ENCODE measurements at regions not wholly inside any gene's neighbourhood (a gene's known extent, or its start where the extent isn't known, plus 50 kb on each side); places are given as distances from the start of the nearest gene placed in this dataset.

DNA sequence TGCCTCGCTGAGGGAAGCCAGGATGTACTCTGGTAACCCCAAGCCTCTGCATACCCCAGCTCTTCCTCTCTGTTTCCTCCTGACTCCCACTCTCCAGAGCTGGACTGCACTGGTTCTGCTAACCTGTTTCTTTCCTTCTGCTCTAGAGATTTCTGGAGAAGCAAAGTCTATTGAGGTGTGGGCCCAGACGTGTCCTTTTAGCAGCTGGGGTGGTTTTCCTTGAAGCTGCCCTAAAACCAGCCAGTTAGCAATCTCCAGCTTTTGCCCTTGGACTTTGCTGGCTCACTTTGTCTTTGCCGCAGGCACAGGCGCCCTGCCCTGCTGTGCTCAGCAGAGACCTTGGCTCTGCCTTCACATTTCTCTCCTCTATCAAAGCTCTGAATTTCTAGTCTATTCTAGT, 171.8 kb upstream of the IVNS1ABP start:
- H3K36me3 Mint-ChIP-seq, result no peaks in the 10 kb centered on the region
- no peak for DNase-seq
- H3K27me3 Mint-ChIP-seq, result no peaks in the 10 kb centered on the region
- CTCF ChIA-PET, result no interaction called here
- no peaks in the 10 kb centered on the region for H3K9me3 Mint-ChIP-seq
- H3K4me3 Mint-ChIP-seq, result no peak overlapping the region
- H3K27ac Mint-ChIP-seq, result no peak overlapping the region
- H3K4me1 Mint-ChIP-seq, result peaks cover 3% of the 10 kb centered on the region

DNA sequence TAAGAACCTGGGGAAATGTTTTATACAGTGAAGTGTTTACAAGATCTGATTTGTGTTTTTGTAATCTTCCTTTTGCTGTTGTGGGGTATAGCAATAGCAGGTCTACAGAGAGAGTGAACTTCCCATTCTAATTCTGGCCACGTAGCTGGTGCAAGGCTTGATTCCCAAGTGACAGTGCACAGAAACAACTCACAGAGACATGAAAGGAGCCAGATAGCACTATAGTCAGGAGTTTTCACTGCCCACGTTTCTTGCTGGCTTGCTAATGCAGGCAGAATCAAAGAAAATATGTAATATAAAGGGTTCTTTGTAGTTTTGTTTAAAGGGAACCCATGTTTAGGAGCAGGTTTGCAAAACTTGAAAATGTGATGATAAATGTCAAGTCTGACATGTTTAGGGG, 170.9 kb upstream of the IVNS1ABP start:
- Mint-ChIP-seq H3K27ac (no peak overlapping the region), H3K4me3 (no peak overlapping the region), H3K27me3 (no peaks in the 10 kb centered on the region), H3K9me3 (no peaks in the 10 kb centered on the region), H3K4me1 (peaks cover 3% of the 10 kb centered on the region), H3K36me3 (no peaks in the 10 kb centered on the region)
- CTCF ChIA-PET, result no interaction called here
- DNase-seq, result no peak

- no peak overlapping the region for H3K4me3 Mint-ChIP-seq
- H3K27ac Mint-ChIP-seq, result no peak overlapping the region
Observed at GRCh38 chr1:185487026-185487425, 170.0 kb upstream of the IVNS1ABP start.

DNA sequence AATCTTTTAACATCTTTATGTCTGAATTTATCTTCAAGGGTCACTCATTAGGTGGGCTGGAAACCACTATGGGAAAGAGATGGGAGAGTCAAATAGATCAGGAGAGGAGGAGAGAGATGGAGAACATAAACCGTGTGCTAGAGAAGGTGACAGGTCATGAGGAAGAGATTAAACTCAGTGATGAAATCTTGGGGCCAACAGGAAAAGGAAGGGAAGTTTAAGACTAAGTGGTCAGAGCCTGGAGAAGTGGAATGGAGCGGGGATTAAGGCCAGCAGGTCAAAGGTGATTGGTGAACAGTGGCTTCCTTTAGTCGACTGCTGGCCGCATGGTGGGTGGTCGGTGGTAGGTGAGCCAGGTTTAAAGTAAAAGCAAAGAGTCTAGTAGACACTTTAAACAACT, 169.3 kb upstream of the IVNS1ABP start:
- no peaks in the 10 kb centered on the region for H3K27me3 Mint-ChIP-seq
- H3K9me3 Mint-ChIP-seq, result no peaks in the 10 kb centered on the region
- H3K4me3 Mint-ChIP-seq, result no peak overlapping the region
- CTCF ChIA-PET, result interaction anchor here (0.5 kb wide), 1 partner anchor 133 kb away, joined by 3 read pairs; no protein-coding TSS in a partner anchor
- DNase-seq, result no peak
- H3K36me3 Mint-ChIP-seq, result no peaks in the 10 kb centered on the region
- no peak overlapping the region for H3K27ac Mint-ChIP-seq
- peaks cover 3% of the 10 kb centered on the region for H3K4me1 Mint-ChIP-seq

More at GRCh38 chr1:185487026-185487425, 170.0 kb upstream of the IVNS1ABP start:
- no peaks in the 10 kb centered on the region for H3K27me3 Mint-ChIP-seq
- H3K4me1 Mint-ChIP-seq, result peaks cover 3% of the 10 kb centered on the region
- CTCF ChIA-PET, result interaction anchor here (0.5 kb wide), 1 partner anchor 134 kb away, joined by 3 read pairs; no protein-coding TSS in a partner anchor
- no peaks in the 10 kb centered on the region for H3K36me3 Mint-ChIP-seq
- no peak for DNase-seq
- H3K9me3 Mint-ChIP-seq, result no peaks in the 10 kb centered on the region

DNA sequence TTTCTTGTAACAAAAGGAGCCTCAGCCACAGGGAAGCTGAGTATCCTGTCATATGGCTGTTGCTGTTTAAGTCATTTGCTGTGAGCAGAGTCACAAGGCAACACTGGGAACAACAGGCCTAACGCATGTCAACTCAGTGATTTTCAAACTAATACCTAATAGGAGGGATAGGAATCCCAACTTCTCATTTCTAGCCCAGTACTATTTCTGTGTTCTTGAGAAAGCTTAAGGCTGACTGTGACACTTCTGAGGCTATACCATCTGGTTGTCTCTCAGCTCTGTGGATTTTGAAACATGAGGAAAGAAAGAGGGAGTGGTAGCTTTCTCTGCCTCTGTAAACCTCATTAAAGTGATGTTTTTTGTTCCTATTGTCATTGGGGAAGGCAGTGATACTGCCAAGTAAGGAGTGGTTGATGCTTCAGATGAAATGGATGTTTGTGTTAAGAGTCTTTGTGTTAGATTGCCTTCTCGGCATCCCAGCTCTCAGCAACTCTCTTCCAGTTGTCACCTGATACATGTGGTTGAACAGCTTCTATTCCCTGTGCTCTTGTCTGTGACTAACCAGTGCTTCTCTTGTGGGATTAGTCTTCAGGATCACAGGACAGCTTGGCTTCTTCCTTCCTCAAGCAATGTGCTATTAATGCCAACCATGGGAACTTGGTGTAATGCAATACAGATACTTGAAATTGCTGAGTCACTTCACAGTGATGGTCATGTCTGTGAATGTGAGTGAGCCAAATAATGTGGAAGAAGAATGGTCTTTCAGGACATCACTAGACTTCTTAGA, 166.8 kb upstream of the IVNS1ABP start:
- Mint-ChIP-seq H3K27me3 (no peaks in the 10 kb centered on the region), H3K4me1 (no peaks in the 10 kb centered on the region), H3K9me3 (no peaks in the 10 kb centered on the region), H3K36me3 (no peaks in the 10 kb centered on the region), H3K27ac (no peak overlapping the region), H3K4me3 (no peak overlapping the region)
- no peak for DNase-seq
- CTCF ChIA-PET, result no interaction called here

DNA sequence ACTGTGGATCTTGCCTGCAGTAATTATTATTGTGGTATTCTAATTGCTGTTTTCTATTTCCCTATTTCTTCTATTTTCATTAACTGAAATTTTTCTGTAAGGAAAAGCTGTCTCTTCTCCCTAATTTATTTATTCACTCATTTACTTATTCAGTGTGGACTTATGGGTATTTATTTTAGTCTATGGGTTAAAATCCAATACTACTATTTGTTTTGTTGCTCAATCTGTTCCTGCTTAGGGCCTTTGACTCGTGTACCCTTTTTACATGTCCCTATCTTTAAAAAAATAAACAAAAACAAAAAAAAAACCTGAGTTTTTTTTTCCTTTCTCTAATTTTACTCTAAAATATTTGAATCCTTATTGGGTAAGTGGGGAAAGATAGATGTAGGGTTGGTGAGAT, 166.2 kb upstream of the IVNS1ABP start:
- H3K27me3 Mint-ChIP-seq, result no peaks in the 10 kb centered on the region
- H3K4me3 Mint-ChIP-seq, result no peak overlapping the region
- CTCF ChIA-PET, result no interaction called here
- no peaks in the 10 kb centered on the region for H3K9me3 Mint-ChIP-seq
- H3K36me3 Mint-ChIP-seq, result no peaks in the 10 kb centered on the region
- DNase-seq, result no peak
- no peaks in the 10 kb centered on the region for H3K4me1 Mint-ChIP-seq
- H3K27ac Mint-ChIP-seq, result no peak overlapping the region

- Mint-ChIP-seq H3K27ac (no peak overlapping the region), H3K9me3 (no peaks in the 10 kb centered on the region), H3K4me3 (no peak overlapping the region), H3K27me3 (no peaks in the 10 kb centered on the region), H3K4me1 (no peaks in the 10 kb centered on the region), H3K36me3 (no peaks in the 10 kb centered on the region)
- CTCF ChIA-PET, result no interaction called here
- DNase-seq, result no peak
Observed at GRCh38 chr1:185480545-185480944, 163.5 kb upstream of the IVNS1ABP start.

DNA sequence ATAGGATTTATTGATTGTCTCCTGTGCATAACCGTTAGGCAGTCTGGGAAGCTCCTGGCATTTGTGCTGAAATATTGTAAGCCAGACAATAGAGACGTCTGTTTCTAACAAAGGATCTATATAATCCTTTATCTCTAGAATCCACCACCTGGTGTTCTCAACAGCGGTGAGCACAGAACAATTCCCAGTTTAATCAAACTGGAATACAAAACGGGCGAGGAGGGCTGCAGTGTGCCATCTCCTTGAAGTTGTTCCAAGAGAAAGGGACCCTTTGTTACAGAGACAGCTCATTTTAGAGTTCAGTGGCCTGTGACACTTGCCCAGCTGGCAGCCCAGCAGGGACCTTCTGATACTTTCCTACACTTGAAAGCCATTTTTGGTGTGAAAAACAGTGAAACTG, 162.8 kb upstream of the IVNS1ABP start:
- CTCF ChIA-PET, result no interaction called here
- H3K27ac Mint-ChIP-seq, result no peak overlapping the region
- H3K36me3 Mint-ChIP-seq, result no peaks in the 10 kb centered on the region
- no peaks in the 10 kb centered on the region for H3K9me3 Mint-ChIP-seq
- no peak for DNase-seq
- H3K27me3 Mint-ChIP-seq, result no peaks in the 10 kb centered on the region
- peaks cover 2% of the 10 kb centered on the region for H3K4me1 Mint-ChIP-seq
- no peak overlapping the region for H3K4me3 Mint-ChIP-seq

DNA sequence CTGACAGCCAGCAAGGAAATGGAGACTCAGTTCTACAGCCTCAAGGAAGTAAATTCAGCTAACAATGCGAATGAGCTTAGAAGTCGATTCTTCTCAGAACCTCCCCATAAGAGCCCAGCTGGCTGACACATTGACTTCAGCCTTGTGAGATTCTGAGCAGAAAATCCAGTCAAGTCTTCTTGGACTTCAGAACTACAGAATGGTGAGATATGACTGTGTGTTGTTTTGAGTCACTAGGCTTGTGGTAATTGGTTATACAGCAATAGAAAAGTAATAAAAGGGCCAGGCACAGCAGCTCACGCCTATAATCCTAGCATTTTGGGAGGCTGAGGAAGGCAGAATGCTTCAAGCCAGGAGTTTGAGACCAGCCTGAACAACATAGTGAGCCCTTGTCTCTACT, 161.8 kb upstream of the IVNS1ABP start:
- no peaks in the 10 kb centered on the region for H3K27me3 Mint-ChIP-seq
- no peak for DNase-seq
- H3K36me3 Mint-ChIP-seq, result no peaks in the 10 kb centered on the region
- no peaks in the 10 kb centered on the region for H3K9me3 Mint-ChIP-seq
- H3K4me1 Mint-ChIP-seq, result peaks cover 6% of the 10 kb centered on the region
- H3K27ac Mint-ChIP-seq, result no peak overlapping the region
- no peak overlapping the region for H3K4me3 Mint-ChIP-seq
- CTCF ChIA-PET, result no interaction called here

- Mint-ChIP-seq H3K9me3 (no peaks in the 10 kb centered on the region), H3K4me1 (peaks cover 6% of the 10 kb centered on the region), H3K27me3 (no peaks in the 10 kb centered on the region), H3K27ac (no peak overlapping the region), H3K36me3 (no peaks in the 10 kb centered on the region), H3K4me3 (no peak overlapping the region)
- no peak for DNase-seq
- CTCF ChIA-PET, result no interaction called here
Observed at GRCh38 chr1:185477638-185478580, 160.9 kb upstream of the IVNS1ABP start.

GRCh38 chr1:185474440-185475149, 157.6 kb upstream of the IVNS1ABP start:
- Mint-ChIP-seq H3K9me3 (no peaks in the 10 kb centered on the region), H3K36me3 (no peaks in the 10 kb centered on the region), H3K27ac (no peak overlapping the region), H3K27me3 (no peaks in the 10 kb centered on the region), H3K4me3 (no peak overlapping the region), H3K4me1 (peaks cover 6% of the 10 kb centered on the region)
- peak; percentile 23 for DNase-seq
- CTCF ChIA-PET, result no interaction called here

DNA sequence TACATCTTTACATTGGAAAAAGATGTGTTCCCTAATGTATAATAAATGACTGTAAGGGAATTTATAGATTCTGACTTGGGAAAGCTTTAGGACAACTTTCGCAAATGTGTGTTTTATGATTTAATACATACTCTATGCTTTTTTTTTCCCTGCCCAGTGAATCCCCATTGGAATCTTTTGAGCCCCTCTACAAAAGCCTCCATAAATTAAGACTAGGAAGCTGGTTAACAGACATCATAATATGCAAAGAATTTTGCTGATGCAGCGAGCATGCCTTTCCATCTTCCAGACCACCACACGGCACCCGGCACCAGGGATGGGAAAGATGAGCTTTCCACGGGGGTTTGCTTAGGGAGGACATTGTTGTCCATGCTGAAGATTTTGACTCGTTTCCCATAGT, 156.1 kb upstream of the IVNS1ABP start:
- no peak overlapping the region for H3K27ac Mint-ChIP-seq
- no peak for DNase-seq
- no peaks in the 10 kb centered on the region for H3K27me3 Mint-ChIP-seq
- H3K4me1 Mint-ChIP-seq, result peaks cover 6% of the 10 kb centered on the region
- no peaks in the 10 kb centered on the region for H3K9me3 Mint-ChIP-seq
- CTCF ChIA-PET, result no interaction called here
- no peaks in the 10 kb centered on the region for H3K36me3 Mint-ChIP-seq
- no peak overlapping the region for H3K4me3 Mint-ChIP-seq

DNA sequence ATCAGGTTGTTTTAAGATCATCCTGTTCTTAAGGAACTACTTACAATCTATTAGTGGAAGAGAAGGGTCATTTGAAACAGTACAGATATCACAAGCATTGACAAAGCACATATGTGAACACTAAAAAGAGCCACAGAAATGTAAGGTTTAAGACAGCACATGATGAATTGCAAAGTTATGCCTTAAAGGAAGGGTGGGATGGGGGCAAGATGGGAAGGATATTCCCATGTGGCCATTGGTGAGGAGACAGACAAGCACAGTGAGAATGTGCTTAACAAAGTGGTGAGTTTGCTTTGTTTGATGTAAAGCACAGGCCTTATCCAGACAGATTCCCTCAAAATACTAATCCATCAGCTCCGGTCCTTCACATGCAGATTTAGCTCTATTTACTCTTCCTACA, 151.6 kb upstream of the IVNS1ABP start:
- CTCF ChIA-PET, result no interaction called here
- no peaks in the 10 kb centered on the region for H3K27me3 Mint-ChIP-seq
- H3K4me1 Mint-ChIP-seq, result no peaks in the 10 kb centered on the region
- H3K9me3 Mint-ChIP-seq, result no peaks in the 10 kb centered on the region
- no peaks in the 10 kb centered on the region for H3K36me3 Mint-ChIP-seq
- H3K4me3 Mint-ChIP-seq, result no peak overlapping the region
- DNase-seq, result no peak
- no peak overlapping the region for H3K27ac Mint-ChIP-seq

DNA sequence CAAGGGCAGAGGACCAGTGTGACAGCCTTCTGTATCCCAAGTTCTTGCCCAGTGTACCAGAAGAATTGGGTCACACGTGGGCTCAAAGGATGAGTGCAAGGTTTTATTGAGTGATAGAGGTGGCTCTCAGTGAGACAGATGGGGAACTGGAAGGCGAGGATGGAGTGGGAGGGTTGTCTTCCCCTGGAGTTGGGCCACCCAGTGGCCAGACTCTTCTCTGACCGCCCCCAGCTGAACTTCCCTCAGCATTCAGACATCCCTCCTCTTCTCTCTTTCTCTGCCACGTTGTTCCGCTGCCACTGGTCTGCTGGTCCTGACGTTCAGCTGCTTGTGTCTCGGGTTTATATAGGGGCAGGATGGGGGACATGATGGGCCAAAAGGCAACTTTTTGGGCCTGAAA, 150.1 kb upstream of the IVNS1ABP start:
- Mint-ChIP-seq H3K27me3 (no peaks in the 10 kb centered on the region), H3K4me1 (no peaks in the 10 kb centered on the region), H3K27ac (no peak overlapping the region), H3K9me3 (no peaks in the 10 kb centered on the region), H3K36me3 (no peaks in the 10 kb centered on the region), H3K4me3 (no peak overlapping the region)
- CTCF ChIA-PET, result no interaction called here
- no peak for DNase-seq

Measured in activated naive CD4-positive, alpha-beta T cell treated with anti-CD3 and anti-CD28 coated beads, Interleukin-2, amount 10 ng/mL, durations not matched to agents 7 days and 5 days (primary cell).